HG03558 (cell line): ENCODE measurements at regions not wholly inside any gene's neighbourhood (a gene's known extent, or its start where the extent isn't known, plus 50 kb on each side); places are given as distances from the start of the nearest gene placed in this dataset.

Source experiments
- ATAC-seq: cut with Tn5 transposase; IDR thresholded peaks from one replicate; pipeline ENCODE4 v1.9.1; 2021; ENCODE audit warnings: moderate number of reproducible peaks; ENCODE audit not compliant: unreplicated experiment; ENCODE audit errors: extremely low read depth

DNA sequence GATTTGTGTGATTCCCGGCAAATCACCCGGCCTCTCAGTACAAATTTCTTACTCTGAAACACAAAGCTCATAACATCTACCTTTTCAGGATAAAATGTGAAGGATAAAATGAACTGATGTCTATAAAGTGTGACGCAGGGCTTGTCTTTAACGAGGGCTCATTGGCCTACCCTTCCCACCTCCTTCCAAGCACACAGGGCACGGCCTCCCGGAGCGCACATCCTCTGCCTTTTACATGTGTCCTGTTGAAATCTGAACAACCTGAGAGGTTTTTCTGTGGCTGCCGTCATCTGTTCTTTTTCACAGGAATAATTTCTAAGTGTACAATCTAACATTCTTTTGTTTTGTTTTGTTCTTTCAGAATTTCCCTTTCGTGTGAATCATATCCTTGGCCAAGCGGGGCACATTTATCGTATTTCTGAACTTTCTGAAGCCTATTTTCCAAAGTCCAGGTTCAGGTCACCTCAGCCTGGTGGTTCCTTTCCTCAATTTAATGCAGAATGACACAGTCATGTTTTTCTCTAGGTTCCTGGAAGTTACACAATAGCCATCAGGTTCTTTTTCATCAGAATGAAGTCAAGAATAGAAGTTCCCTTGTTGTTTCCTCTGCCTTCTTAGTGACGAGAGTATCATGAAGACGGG is 53.1 kb upstream of the SPRY1 start:
- ATAC-seq = no peak

DNA sequence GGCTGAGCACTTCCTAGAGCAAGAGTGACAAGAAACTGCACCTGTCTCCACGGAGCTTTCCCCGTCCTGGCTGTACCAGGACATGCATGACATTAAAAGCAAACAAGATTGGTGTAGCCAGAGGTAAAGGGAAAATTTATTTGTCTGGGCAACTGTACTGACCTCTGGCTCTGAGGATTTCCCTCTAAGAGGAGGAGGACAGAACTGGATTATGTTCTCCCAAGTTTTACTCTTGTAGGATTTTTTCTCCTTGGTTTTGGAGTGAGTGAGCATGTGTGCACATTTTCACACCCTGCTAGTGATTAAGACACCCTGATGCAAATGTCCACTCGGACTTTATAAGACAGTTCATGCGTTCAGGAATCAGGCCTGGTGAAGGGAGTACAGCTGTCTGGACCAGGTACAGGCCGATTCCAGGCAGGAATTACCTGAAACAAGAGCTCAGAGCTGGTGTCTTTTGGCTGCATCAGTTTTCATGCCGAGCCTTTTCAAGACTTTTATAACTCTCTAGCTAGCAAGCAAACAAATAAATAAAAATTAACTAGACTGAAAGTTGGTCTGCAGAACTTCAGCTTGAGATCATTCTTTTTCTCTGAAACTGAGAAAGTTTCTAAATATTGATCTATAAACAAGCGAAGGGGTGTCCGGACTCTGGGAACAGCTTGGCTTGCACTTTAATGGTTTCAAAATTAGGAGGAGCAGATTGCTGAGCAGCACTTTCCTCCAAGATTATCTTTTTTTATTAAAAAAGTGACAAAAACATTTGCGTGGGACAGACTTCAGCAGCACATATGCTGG is 51.3 kb upstream of the SPRY1 start:
- ATAC-seq = no peak

DNA sequence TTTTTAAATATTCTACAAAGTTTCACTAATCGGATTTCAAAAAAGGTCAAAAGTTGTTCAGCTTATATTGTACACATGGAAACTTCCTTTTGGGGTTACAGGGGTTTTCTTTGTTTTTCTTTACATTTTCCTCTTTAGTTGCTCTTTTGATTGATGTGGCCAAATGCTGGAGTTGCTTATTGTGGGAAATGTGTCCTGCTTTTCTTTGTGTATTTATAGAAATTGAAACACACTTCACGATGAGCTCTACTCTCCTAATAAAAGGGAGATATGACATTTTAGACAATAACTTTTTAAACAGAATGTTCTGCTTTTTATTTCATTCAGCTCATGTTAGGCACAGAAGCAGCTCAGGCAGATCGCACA is 50.7 kb upstream of the SPRY1 start:
- no peak for ATAC-seq

DNA sequence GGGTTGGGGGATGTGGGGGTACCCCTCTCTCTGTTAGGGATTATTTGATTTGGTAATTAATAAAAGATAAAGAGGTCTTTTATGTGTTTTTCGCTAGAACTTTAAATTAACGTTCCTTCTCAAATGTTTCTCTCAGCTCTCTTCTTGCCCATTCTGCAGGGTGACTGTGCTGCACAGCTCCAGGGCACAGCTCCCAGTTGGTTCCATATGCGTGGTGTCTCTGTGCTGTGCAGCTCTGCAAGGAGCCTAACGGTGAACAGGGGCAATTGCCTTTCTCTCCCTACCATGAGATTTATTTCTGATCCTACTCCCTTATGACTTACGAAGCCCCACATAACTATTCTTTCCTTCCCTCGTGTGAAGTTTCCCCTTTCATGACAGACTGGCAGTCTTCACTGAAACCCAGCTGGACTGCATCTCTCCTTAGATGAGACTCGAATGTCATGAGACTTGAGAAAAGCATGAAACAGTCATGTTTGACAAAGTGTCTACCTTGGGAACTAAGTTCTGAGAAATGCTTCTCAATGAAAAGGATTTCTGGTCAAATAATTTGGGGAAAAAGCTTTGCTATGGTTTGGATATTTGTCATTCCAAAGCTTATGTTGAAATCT is 50.2 kb upstream of the SPRY1 start:
- ATAC-seq = no peak
